Mucosa of descending colon (tissue), 3 donors: ENCODE measurements at regions not wholly inside any gene's neighbourhood (a gene's known extent, or its start where the extent isn't known, plus 50 kb on each side); places are given as distances from the start of the nearest gene placed in this dataset.

Experiments
- ATAC-seq: fragments of 200-7000 bp; cut with Tn5 transposase; one replicate; pipeline ENCODE4 v1.9.1; 2020; ENCODE audit warnings: mild to moderate bottlenecking, moderate library complexity
- DNase-seq, 3 donors: peaks; one replicate each; pipeline ENCODE4 v3.0.0-alpha.2; 2020
- H3K36me3 ChIP-seq: fragments of 200-600 bp; one replicate; pipeline ENCODE4 v1.8.0; 2021; ENCODE audit warnings: low read depth, mild to moderate bottlenecking
- H3K4me1 ChIP-seq: fragments of 200-600 bp; one replicate; pipeline ENCODE4 v1.8.0; 2021; ENCODE audit warnings: low read depth, mild to moderate bottlenecking
- H3K4me3 ChIP-seq: fragments of 200-600 bp; one replicate; pipeline ENCODE4 v1.8.0; 2021; ENCODE audit warnings: mild to moderate bottlenecking
- H3K9me3 ChIP-seq: fragments of 200-600 bp; one replicate; pipeline ENCODE4 v1.8.0; 2021; ENCODE audit warnings: mild to moderate bottlenecking
- intact Hi-C, 2 donors: fragments of 100-400 bp; cut with DNase I in 1 of 2; cut with micrococcal nuclease in 1 of 2; formaldehyde crosslinking; loops; one replicate each; pipeline versions ENCODE4 v1.11.0 to v1.11.1; 2022; cut with DNase I, micrococcal nuclease
- TF ChIP-seq, protein P1 (sequence below): fragments of 200-600 bp; IDR thresholded peaks from one replicate; pipeline ENCODE4 v1.8.0; 2022; ENCODE audit warnings: antibody characterized with exemption, mild to moderate bottlenecking
- donor health status: DM: no; HTN: no; CAD: no; lungs with moderate emphysema.
- donor health status: DM: no; HTN: no; CAD: no.
- donor health status: DM: no; HTN: yes; CAD: no.

DNA sequence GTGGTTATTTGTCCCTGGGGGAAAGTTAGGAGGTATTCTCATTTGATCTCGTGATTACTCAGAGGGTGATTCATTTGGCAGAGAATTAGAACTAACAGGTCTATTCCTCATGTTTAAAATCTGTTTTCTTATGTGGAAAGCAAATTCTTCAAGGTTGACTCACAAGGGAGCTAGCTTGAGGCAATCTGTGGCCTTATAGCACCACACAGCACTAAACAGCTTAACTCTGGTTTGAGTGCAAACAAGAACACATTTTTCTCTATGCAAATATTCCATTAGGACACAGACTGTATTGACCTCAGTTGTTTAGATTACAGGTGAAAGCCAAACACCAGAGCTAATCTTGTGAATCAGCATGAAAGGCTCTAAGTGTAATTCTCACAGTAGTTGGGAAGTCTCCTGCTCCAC, 694.4 kb upstream of the POU3F4 start:
- no peaks in the 10 kb centered on the region for H3K36me3 ChIP-seq
- H3K4me3 ChIP-seq: no peak overlapping the region
- TF ChIP-seq, protein P1, sequence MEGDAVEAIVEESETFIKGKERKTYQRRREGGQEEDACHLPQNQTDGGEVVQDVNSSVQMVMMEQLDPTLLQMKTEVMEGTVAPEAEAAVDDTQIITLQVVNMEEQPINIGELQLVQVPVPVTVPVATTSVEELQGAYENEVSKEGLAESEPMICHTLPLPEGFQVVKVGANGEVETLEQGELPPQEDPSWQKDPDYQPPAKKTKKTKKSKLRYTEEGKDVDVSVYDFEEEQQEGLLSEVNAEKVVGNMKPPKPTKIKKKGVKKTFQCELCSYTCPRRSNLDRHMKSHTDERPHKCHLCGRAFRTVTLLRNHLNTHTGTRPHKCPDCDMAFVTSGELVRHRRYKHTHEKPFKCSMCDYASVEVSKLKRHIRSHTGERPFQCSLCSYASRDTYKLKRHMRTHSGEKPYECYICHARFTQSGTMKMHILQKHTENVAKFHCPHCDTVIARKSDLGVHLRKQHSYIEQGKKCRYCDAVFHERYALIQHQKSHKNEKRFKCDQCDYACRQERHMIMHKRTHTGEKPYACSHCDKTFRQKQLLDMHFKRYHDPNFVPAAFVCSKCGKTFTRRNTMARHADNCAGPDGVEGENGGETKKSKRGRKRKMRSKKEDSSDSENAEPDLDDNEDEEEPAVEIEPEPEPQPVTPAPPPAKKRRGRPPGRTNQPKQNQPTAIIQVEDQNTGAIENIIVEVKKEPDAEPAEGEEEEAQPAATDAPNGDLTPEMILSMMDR: no peak
- H3K9me3 ChIP-seq: peaks cover 2% of the 10 kb centered on the region
- intact Hi-C loops: no loop called here
- ATAC-seq: no peak
- no peak for DNase-seq
- no peaks in the 10 kb centered on the region for H3K4me1 ChIP-seq

- no peak for DNase-seq
- ATAC-seq: no peak
- no peaks in the 10 kb centered on the region for H3K36me3 ChIP-seq
- no peak overlapping the region for H3K4me3 ChIP-seq
- TF ChIP-seq, protein P1: no peak
- intact Hi-C loops: no loop called here
- H3K9me3 ChIP-seq: peaks cover 2% of the 10 kb centered on the region
- no peaks in the 10 kb centered on the region for H3K4me1 ChIP-seq
These were observed 692.1 kb upstream of the POU3F4 start for GRCh38 chrX:82816001-82816400.

DNA sequence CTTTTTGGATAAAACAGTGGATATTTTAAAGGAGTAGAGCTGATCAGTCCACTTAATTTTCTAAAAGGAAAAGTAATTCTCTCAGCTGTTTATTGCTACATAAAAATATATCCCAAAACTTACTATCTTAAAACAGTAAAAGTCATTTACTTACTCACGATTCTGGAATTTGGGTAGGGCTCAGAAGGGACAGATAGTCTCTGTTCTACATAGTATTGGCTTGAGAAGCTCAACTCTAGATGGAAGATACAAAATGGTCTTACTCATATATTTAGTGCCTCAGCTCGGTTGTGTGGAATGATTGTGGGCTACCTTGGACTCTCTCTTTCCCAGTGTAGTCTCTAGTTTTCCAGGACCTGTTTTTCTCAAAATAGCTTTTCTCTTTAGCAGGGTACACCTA, 691.5 kb upstream of the POU3F4 start:
- no peak for ATAC-seq
- peaks cover 2% of the 10 kb centered on the region for H3K9me3 ChIP-seq
- intact Hi-C loops: no loop called here
- H3K36me3 ChIP-seq: no peaks in the 10 kb centered on the region
- TF ChIP-seq, protein P1: no peak
- H3K4me1 ChIP-seq: no peaks in the 10 kb centered on the region
- H3K4me3 ChIP-seq: no peak overlapping the region
- no peak for DNase-seq

DNA sequence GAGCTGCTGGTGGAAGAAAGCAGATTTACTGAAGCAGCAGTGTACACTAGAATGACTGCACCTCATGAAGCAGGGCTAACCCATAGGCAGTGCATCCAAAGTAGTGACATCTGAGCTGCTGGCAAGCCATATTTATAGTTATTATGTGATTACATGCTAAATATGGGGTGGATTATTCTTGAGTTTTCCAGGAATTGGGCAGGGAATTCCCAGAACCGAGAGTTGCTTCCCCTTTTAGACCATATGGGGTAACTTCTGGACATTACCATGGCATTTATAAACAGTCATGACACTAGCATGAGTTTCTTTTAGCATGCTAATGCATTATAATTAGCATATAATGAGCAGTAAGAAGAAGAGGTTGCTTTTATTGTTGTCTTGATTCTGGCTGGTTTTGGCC, 665.8 kb upstream of the POU3F4 start:
- ATAC-seq (no peak), DNase-seq (no peak)
- H3K4me1 ChIP-seq: no peaks in the 10 kb centered on the region
- intact Hi-C loops: no loop called here
- no peaks in the 10 kb centered on the region for H3K36me3 ChIP-seq
- no peaks in the 10 kb centered on the region for H3K9me3 ChIP-seq
- TF ChIP-seq, protein P1: no peak
- H3K4me3 ChIP-seq: no peak overlapping the region

GRCh38 chrX:82848111-82848510, 660.0 kb upstream of the POU3F4 start:
- ATAC-seq: no peak
- no peak overlapping the region for H3K4me3 ChIP-seq
- no peaks in the 10 kb centered on the region for H3K4me1 ChIP-seq
- H3K36me3 ChIP-seq: no peaks in the 10 kb centered on the region
- intact Hi-C loops: no loop called here
- no peak for DNase-seq
- TF ChIP-seq, protein P1: no peak
- H3K9me3 ChIP-seq: no peaks in the 10 kb centered on the region
